HG02588 (cell line): ENCODE measurements at regions not wholly inside any gene's neighbourhood (a gene's known extent, or its start where the extent isn't known, plus 50 kb on each side); places are given as distances from the start of the nearest gene placed in this dataset.
"Not testable (repeated sequence)": the region's sequence is repeated elsewhere in the genome, so short reads cannot be mapped to it uniquely, and the experiment has no call there.

Source experiments
- ATAC-seq: cut with Tn5 transposase; IDR thresholded peaks from one replicate; pipeline ENCODE4 v1.9.1; 2021; ENCODE audit warnings: mild to moderate bottlenecking, moderate library complexity; ENCODE audit not compliant: unreplicated experiment

DNA sequence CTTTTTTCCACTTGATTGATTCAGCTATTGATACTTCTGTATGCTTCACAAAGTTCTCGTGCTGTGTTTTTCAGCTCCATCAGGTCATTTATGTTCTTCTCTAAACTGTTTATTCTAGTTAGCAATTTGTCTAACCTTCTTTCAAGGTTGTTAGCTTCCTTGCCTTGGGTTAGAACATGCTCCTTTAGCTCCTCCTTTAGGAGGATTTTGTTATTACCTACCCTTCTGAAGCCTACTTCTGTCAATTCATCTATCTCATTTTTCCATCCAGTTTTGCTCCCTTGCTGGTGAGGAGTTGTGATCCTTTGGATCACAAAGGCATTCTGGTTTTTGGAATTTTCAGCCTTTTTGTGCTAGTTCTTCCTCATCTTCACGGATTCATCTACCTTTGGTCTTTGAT is 344.7 kb upstream of the CLEC14A start:
- ATAC-seq, result not testable (repeated sequence)

DNA sequence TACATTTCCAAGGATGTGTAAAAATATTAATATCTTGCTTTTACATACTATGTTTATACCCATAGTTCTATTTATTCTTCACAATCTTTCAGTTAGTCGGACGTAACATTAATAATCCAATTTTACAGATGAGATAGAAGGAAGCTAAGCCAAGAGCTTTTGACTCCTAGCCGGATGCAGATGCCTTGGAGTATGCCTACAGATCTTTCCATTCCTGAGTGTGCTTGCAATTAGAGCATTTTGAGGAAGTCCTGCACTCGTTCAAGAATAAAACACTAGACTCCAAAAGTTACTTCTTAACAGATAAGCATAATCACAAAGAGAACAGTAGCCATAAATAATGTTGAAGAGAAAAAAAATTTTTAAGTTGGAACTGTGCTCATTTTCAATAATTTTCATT is 337.6 kb upstream of the CLEC14A start:
- ATAC-seq, result no peak

DNA sequence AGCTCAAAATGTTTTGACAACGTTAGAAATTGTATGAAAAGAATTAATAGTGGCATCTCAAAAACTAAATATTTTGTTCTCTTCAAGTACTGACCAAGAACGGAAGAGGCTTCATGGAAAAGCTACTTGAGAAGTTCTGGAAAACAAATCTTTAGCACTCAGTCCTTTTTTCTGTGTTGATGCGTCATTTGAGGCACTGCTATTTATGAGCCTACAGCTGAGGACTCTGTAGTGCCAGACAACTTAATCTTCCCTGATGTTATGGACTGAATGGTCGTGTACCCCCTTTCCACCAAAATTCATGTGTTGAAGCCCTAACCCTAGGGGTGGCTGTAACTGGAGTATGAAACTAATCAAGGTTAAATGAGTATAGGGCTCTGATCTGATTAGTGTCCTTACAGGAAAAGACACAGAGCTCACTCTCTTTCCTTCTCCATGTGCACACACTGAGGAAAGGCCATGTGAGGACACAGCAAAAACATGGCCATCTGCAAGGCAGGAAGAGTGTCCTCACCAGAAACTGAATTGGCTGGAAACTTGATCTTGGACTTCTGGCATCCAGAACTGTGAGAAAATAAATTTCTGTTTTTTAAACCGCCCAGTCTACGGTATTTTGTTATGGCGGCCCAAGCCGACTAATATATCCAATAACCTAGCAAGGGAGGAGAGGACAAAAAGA is 337.0 kb upstream of the CLEC14A start:
- no peak for ATAC-seq

DNA sequence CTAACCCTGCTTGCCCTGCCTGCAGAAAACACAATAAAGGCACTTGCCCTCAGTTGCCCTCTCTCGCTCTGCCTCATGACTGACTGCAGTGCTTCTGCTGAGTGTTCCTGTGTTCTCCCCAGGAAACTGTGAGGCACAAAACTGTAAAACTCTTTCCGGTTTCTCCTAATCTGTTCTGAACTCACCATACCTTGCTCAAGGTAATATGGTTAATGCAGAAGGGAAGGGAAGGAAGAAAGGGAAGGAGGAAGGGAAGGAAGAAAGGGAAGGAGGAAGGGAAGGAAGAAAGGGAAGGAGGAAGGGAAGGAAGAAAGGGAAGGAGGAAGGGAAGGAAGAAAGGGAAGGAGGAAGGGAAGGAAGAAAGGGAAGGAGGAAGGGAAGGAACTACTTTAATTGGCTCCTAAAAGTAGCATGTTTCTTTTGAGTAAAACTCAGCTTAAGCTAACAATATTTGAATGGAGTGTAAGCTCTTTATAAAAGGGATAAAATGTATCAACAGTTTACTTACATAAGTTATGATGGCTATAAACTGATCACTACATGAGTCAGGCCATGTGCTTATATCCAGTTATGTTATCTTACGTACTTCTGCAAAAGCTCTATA is 334.0 kb upstream of the CLEC14A start:
- ATAC-seq, result no peak

DNA sequence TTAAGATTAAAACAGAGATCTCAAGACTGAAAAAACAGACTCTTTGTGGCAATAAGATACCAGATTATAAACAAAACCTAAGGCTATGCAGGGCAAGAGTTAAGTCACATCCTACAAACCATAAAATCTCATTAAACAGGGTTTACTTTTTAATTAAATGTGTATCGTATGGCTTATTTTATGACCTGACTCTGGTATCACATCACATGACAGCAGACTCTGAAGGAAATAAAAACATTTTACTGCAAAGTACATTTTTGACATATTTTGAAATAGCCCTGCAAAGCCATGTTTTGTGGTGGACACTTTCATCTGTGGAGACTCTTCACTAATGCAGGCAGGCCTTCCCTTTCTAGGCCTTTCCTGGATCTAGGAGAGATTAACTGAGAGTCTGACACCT is 327.6 kb upstream of the CLEC14A start:
- no peak for ATAC-seq

DNA sequence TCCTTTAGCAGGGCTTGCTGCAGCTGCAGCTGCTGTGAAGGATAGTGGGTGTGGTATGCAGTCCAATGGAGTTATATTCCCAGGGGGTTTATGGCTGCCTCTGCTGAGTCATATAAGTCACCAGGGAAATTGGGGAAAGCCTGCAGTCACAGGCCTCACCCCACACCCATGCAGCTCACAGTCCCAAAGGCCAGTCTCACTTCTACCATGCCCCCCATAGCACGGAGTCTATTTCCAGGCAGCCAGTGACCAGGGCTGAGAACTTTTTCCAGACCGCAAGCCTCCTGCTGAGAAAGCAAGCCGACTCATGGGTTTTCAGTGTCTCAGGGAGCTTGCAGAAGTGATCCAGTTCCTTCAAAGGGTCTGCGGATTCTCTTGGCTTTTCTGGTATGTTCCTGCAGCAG is 322.4 kb upstream of the CLEC14A start:
- ATAC-seq, result no peak

DNA sequence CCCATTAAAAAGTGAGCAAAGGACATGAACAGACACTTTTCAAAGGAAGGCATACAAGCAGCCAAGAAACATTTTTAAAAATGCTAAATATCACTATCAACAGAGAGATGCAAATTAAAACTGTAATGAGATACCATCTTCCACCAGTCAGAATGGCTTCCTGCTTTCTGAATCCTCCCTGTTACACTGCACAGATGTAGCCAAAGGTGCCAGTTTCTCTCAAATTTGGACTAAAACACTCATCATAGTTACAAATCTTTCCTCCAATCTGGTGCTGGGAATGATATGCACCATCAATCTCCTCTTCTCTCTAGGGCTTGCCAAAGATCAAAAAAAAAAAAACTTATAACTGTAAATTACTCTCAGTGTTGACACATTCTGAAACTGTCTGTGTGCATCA is 311.8 kb upstream of the CLEC14A start:
- ATAC-seq, result no peak

DNA sequence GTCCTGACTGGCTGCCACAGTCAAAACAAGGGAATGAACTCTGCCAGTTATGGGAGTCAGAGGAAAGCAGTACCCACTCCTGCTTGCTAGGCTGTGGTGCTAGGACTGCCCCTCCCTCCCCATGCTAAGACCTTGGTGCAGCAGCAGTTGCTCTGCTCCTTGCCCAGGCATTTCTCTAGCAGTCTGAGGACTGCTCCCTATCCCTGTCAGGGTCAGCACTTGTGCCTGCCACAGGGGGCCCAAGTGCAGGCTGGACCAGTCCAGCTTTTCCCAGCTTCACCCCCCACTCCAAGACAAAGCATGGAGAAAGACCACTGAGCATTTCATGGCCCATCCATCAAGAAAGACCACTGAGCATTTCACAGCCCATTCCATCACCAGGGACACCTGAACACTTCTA is 305.8 kb upstream of the CLEC14A start:
- no peak for ATAC-seq

DNA sequence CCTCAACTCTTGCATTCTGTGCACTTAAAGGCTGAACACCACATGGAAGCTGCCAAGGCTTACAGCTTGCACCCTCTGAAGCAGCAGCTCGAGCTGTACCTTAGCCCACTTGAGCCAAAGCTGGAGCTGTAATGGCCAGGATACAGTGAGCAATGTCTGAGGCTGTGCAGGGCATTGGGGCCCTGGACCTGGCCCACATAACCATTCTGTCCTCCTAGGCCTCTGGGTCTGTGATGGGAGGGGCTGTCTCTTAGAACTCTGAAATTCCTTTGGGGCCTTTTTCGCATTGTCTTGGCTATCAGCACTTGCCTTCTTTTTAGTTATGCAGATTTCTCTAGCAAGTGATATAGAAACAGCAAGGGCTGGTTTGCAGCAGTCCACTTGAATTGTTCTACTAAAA is 303.8 kb upstream of the CLEC14A start:
- ATAC-seq, result no peak

DNA sequence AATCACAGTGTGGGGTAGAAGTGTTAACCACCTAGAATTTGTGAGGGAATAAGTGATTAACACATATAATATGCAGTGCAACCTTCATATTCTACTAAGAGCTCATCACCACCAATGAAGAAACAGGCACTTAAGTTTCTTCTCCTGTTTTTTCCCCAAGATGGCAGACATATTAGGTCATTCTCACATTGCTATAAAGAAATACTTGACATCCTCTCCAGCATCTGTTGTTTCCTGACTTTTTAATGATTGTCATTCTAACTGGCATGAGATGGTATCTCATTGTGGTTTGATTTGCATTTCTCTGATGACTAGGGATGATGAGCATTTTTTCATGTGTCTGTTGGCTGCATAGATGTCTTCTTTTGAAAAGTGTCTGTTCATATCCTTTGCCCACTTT is 301.5 kb upstream of the CLEC14A start:
- ATAC-seq, result not testable (repeated sequence)

DNA sequence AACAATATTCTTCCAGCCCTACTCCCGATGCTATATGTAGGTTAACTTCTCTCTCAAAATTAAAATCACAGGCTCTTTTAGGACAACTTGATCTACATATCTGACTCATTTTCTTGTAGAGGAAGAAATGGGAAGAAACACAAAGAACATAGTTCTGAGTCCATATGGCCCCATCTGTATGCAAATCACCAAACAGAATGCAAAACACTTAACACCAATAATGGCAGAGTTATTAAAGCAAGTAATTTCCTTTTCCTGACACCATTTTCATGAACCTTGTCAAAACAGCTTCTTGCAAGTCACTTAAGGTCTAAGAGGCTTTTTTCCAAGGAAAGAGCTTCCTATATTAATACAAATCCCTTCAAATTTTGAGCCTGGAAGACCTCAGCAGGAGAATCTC is 300.4 kb upstream of the CLEC14A start:
- ATAC-seq, result no peak

DNA sequence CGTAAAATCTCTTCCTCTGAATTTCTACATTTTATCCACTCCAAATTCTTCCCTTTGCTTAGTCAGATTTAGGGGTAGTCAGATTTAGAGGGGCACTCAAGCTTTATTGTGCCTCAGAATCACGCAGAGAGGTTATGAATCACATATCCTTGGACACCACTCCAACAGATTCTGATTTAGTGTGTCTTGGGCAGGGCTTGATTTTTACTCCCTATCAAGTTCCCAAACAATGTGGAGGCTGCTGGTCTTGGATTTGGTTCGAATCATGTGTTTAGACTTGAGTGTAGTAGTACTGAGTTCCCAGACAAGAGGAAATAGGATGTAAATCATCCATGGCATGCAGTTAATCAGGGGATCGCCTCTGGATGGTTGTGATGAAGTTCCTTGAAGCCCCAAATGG is 298.1 kb upstream of the CLEC14A start:
- no peak for ATAC-seq

DNA sequence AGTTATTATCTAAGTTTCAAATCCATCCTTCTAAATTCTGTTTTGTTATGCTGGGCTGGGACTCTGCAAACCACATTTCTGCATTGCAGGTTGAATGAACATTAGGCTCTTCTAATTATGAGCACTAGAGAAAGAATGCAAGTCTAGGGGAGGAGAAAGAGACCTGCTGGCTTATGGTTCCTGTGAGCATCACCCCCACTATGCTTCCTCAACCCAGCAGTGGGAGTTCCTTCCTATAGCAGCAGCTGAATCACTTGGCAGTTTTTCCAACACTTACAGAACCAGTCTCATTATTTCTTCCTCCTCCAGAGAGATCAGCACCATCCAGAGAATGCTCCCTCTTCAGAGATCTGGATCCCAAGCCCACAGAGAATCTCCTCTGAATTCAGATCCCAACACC is 297.7 kb upstream of the CLEC14A start:
- no peak for ATAC-seq

DNA sequence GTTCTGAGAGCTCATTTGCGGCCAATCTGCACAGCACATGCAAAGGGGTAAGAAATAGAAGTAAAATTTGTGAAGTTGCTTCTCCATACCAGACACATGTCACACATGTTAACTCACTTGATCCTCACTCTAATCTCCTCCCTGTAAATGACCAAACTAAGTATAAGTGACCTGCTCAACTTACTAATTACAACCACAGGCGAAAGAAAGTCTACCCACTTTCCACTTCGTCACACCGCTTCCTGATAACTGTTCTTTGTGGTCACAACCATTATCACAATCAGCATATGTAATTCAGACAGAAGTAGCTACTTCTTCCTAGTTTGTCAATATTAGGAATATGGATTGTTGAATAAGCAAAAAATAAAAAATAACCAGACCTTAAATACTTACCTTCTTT is 293.7 kb upstream of the CLEC14A start:
- ATAC-seq, result no peak

DNA sequence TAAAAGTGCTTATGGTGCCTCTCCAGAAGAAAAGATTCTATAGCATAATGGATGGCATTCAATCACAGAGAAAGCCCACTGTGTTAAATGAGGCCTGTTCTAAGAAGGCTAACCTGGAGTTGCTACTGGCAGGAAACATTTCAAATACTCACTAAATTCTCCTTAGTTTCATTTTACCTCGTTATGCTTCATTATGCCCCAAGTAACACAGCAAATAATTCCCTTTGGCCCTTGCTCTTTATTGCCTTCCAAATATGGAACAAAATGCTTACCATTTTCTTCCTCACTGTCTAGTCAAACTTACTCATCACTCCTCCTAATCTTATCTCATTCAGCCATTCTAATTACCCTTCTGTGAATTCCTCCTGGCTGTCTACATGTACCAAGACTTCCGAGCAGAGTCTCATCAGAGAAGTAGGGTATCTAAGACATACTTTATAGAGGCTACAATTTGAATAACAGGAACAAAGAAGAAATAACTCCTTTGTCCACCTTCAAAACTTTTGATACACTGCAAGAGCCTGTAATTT is 292.1 kb upstream of the CLEC14A start:
- ATAC-seq, result no peak

DNA sequence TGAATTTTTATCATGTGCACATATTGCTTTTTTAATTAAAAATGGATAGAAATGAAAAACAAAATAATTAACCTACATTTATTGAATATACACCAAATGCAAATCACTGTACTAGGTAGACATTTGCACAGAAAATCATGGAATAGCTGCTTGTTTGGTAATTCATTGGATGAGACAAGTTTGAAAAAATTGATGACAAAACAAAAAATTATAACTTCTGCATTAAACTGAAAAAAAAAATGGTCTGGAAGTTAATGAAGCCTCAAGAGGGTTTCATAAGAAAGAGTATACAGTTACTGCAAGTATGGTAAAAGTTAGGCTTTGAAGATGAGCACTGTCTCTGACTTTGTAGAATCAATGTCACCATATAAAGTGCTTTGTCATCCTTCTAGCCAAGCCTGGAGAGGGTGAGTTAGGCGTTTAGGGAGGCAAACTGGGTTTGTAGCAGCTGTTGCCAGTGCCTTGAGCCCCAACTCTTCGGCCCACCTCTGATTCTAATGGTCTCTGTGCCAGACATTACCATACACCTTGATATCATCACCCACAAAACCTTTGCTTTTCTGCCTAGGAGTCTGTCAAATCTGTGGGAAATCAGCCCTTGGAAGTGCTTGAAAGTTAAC is 291.1 kb upstream of the CLEC14A start:
- no peak for ATAC-seq

DNA sequence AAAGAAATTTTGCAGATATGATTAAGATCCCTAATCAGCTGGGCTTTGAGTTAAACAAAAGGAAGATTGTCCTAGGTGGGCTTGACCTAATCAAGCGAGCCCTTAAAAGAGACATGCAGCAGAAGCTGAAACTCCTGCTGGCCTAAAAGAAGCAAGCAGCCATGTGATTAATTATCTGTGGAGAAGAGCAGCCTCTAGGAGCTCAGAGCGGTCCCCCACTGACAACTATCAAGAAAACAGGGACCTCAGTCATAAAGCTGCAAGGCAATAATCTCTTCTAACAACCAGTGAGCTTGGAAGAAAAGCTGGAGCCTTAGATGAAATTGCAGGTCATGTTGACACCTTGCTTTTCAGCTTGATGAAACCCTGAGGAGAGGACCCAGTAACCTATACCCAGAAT is 288.9 kb upstream of the CLEC14A start:
- no peak for ATAC-seq

DNA sequence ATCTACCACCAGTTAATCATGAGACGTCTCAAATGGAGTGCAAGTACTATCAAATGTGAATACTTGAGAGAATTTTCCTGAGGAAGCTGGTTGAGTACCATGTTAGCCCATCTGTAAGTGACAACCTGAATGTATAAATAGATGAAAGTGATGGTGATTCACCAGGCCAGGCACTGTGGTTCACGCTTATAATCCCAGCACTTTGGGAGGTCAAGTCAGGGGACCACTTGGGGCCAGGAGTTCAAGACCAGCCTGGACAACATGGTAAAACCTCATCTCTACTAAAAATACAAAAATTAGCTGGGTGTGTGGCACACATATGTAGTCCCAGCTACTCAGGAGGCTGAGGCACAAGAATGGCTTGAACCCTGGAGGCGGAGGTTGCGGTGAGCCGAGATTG is 288.0 kb upstream of the CLEC14A start:
- ATAC-seq, result not testable (repeated sequence)

DNA sequence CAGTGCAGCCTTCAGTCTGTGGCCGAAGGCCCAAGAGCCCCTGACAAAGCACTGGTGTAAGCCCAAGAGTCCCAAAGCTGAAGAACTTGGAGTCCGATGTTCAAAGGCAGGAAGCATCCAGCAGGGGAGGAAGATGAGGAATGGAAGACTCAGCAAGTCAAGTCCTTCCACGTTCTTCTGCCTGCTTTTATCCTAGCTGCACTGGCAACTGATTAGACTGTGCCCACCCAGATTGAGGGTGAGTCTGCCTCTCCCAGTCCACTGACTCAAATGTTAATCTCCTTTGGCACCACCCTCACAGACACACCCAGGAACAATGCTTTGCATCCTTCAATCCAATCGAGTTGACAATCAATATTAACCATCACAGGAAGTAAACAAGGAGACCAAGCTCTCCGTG is 282.2 kb upstream of the CLEC14A start:
- ATAC-seq, result not testable (repeated sequence)

DNA sequence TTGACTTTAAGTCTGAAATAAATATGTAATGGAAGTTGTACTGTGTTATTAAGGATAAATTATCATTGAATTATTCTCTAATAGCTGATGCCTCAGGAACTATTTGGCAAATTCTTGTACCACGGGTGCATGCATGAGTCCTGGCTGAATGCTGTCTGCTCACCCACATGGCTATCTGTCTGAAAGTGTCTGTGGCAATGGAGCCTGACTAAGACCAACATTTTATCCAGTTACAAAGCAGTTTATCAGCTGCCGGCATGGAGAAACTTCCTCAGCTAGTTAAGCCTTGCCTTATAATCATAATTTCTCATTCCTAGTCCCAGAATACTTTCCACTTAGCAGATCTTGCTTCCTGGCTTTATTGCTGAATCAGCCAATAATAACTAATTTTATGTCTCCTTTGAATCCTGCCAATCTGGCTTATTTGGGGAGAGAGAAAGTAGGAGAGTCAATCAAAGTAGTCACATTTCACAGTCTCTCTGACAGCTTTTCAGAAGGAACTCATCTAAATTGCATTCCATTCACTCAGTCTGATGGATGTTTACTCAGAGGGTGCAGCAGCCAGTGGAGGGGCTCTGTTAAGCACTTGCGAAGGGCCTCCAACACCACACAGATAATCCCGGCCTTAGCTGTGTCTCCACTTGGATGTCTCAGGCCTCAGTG is 280.6 kb upstream of the CLEC14A start:
- no peak for ATAC-seq

DNA sequence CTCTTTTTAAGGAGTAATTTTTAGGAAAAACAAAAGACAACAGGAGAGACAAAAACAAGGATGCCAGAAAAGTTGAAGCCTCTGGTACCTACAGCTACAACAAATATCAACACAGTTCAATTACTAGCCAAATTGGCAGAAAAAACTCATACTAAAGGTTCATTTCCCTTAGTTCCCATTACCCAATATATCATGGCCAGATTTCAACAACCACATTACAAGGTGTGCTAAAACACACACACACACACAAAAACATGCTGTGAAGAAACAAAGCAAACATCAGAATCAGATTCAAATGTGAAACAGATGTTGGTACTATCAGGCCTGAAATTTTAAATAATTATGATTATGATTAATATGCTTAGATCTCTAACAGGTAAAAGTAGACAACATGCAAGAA is 272.7 kb upstream of the CLEC14A start:
- no peak for ATAC-seq

DNA sequence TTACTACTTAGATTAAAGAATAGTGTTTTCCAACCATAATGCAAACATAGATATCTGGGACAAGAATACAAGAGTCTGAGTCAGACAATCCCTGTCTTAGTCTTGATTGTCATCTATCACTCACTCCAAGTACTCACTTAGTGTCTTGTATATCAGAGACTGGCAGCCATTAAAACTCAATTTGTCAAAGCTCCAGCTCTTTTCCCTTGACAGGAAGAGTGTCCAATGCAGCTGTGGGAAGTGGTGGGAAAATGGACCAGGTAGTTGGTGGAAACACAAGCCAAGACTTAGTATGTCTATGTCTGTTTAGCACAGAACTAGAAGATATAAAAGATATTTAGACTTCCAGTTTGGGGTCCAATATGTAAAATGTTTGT is 271.6 kb upstream of the CLEC14A start:
- ATAC-seq, result no peak
